Spleen (tissue), 7 donors: ENCODE measurements at regions not wholly inside any gene's neighbourhood (a gene's known extent, or its start where the extent isn't known, plus 50 kb on each side); places are given as distances from the start of the nearest gene placed in this dataset.

Experiments
- CTCF ChIP-seq, 11 experiments: fragments of 200-600 bp in 7 of 11; fragments of 450-650 bp in 4 of 11; sonication (generic) in 4 of 11; IDR thresholded peaks in 8 of 11; conservative IDR thresholded peaks in 3 of 11; 1 replicate in 7 of 11; 2 replicates in 4 of 11; pipeline versions ENCODE4 v1.4.0 to v1.8.0; 2016 to 2021; ENCODE audit warnings: antibody characterized with exemption in 11 of 11, inconsistent platforms in 4 of 11, mild to moderate bottlenecking in 1 of 11
- POLR2A ChIP-seq, 3 donors: fragments of 450-650 bp; IDR thresholded peaks; one replicate each; pipeline ENCODE4 v1.5.1; 2017; ENCODE audit warnings: antibody characterized with exemption in 3 of 3, mild to moderate bottlenecking in 1 of 3
- POLR2AphosphoS5 ChIP-seq, 3 donors: sonication (generic); formaldehyde crosslinking; IDR thresholded peaks; one replicate each; pipeline ENCODE4 v1.5.1; 2017; ENCODE audit warnings: antibody characterized with exemption in 3 of 3
- donor health status: DM: no; HTN: no; CAD: no; lungs with moderate emphysema.
- donor health status: DM: no; HTN: no; CAD: no.
- donor health status: DM: no; HTN: no; CAD: no.

- TF ChIP-seq POLR2A (IDR thresholded peaks at IDR 0.05), result no peak
- TF ChIP-seq CTCF (IDR thresholded peaks at IDR 0.05 in 8 of 11, conservative IDR thresholded peaks at IDR 0.05 in 3 of 11), result no peak
- no peak for TF ChIP-seq POLR2AphosphoS5 (IDR thresholded peaks at IDR 0.05)
These were observed 101.6 kb upstream of the COL5A2 start for GRCh38 chr2:189281201-189281600.
